ENCODE measurements at regions not wholly inside any gene's neighbourhood (a gene's known extent, or its start where the extent isn't known, plus 50 kb on each side); places are given as distances from the start of the nearest gene placed in this dataset.

GRCh38 chr1:30527511-30528140 lies 195.8 kb downstream of the MATN1 start:
- H3K27me3 ChIP-seq, result no peaks in the 10 kb centered on the region
- DNase-seq (ENCODE audit: extremely low spot score), result no peak
- intact Hi-C loops (cut with DNase I), result no loop called here
- WGBS, result 60% methylated on average over 9 of the region's 13 CpGs
- peaks cover 22 to 29% (median 28%) of the 10 kb centered on the region in 4 donors for H3K4me1 ChIP-seq
- no peak for TF ChIP-seq POLR2A (IDR thresholded peaks at IDR 0.05; ENCODE audit: low read depth)
- no peak for TF ChIP-seq POLR2AphosphoS5 (IDR thresholded peaks at IDR 0.05)
- TF ChIP-seq CTCF (IDR thresholded peaks at IDR 0.05), result no peak
- no peak for TF ChIP-seq EP300 (IDR thresholded peaks at IDR 0.05)
- H3K27ac ChIP-seq (replicated peaks in 1 of 4), result no peak overlapping the region
- H3K36me3 ChIP-seq, result no peaks in the 10 kb centered on the region
- H3K4me3 ChIP-seq, result no peak overlapping the region
- peaks cover 0 to 6% (median 3%) of the 10 kb centered on the region in 4 donors for H3K9me3 ChIP-seq

GRCh38 chr1:30526652-30527345 lies 196.6 kb downstream of the MATN1 start:
- Histone ChIP-seq H3K4me3 (no peak overlapping the region), H3K27ac (replicated peaks in 1 of 4) (no peak overlapping the region), H3K27me3 (no peaks in the 10 kb centered on the region), H3K9me3 (peaks cover 0 to 3% (median 0%) of the 10 kb centered on the region in 4 donors), H3K36me3 (no peaks in the 10 kb centered on the region), H3K4me1 (peaks cover 29 to 37% (median 36%) of the 10 kb centered on the region in 4 donors)
- intact Hi-C loops (cut with DNase I), result no loop called here
- TF ChIP-seq POLR2AphosphoS5 (IDR thresholded peaks at IDR 0.05) (no peak), CTCF (IDR thresholded peaks at IDR 0.05) (no peak), EP300 (IDR thresholded peaks at IDR 0.05) (no peak), POLR2A (IDR thresholded peaks at IDR 0.05; ENCODE audit: low read depth) (no peak)
- 70% methylated on average over 4 of the region's 6 CpGs for WGBS
- no peak for DNase-seq (ENCODE audit: extremely low spot score)

GRCh38 chr1:30525971-30526651 lies 197.3 kb downstream of the MATN1 start:
- H3K4me1 ChIP-seq, result peaks cover 36 to 43% (median 42%) of the 10 kb centered on the region in 4 donors
- no peaks in the 10 kb centered on the region for H3K9me3 ChIP-seq
- no peak overlapping the region for H3K27ac ChIP-seq (replicated peaks in 1 of 4)
- WGBS, result 29% methylated on average over 8 of the region's 10 CpGs
- no peaks in the 10 kb centered on the region for H3K27me3 ChIP-seq
- no peaks in the 10 kb centered on the region for H3K36me3 ChIP-seq
- TF ChIP-seq EP300 (IDR thresholded peaks at IDR 0.05), result no peak
- TF ChIP-seq POLR2AphosphoS5 (IDR thresholded peaks at IDR 0.05), result no peak
- no peak for TF ChIP-seq CTCF (IDR thresholded peaks at IDR 0.05)
- no peak for TF ChIP-seq POLR2A (IDR thresholded peaks at IDR 0.05; ENCODE audit: low read depth)
- intact Hi-C loops (cut with DNase I), result no loop called here
- no peak for DNase-seq (ENCODE audit: extremely low spot score)
- no peak overlapping the region for H3K4me3 ChIP-seq

GRCh38 chr1:30525631-30525970 lies 197.8 kb downstream of the MATN1 start:
- no peak overlapping the region for H3K4me3 ChIP-seq
- H3K36me3 ChIP-seq, result no peaks in the 10 kb centered on the region
- TF ChIP-seq CTCF (IDR thresholded peaks at IDR 0.05) (no peak), EP300 (IDR thresholded peaks at IDR 0.05) (no peak), POLR2A (IDR thresholded peaks at IDR 0.05; ENCODE audit: low read depth) (no peak), POLR2AphosphoS5 (IDR thresholded peaks at IDR 0.05) (no peak)
- H3K27me3 ChIP-seq, result no peaks in the 10 kb centered on the region
- peaks cover 36 to 44% (median 42%) of the 10 kb centered on the region in 4 donors for H3K4me1 ChIP-seq
- no peak for DNase-seq (ENCODE audit: extremely low spot score)
- intact Hi-C loops (cut with DNase I), result no loop called here
- no peaks in the 10 kb centered on the region for H3K9me3 ChIP-seq
- 89% methylated on average over 4 of the region's 4 CpGs for WGBS
- H3K27ac ChIP-seq (replicated peaks in 1 of 4), result no peak overlapping the region

All from esophagus muscularis mucosa (tissue), 4 donors.